ENCODE measurements at regions not wholly inside any gene's neighbourhood (a gene's known extent, or its start where the extent isn't known, plus 50 kb on each side); places are given as distances from the start of the nearest gene placed in this dataset.
"Not testable (repeated sequence)": the region's sequence is repeated elsewhere in the genome, so short reads cannot be mapped to it uniquely, and the experiment has no call there.

GRCh38 chr3:177635601-177636106, 438.4 kb upstream of the TBL1XR1 start:
- not testable (repeated sequence) for H3K9me3 ChIP-seq (ENCODE audit: control insufficient read depth, insufficient read depth, low read length); DNase-seq (ENCODE audit: low read depth in 4 of 6, low spot score in 6 of 6); H3K4me3 ChIP-seq (ENCODE audit: low read depth, low read length); H3K27me3 ChIP-seq (ENCODE audit: control insufficient read depth, insufficient read depth, low read length); H3K36me3 ChIP-seq (ENCODE audit: control insufficient read depth, insufficient read depth, low read length); H3K4me1 ChIP-seq (ENCODE audit: control insufficient read depth, insufficient read depth, low read length); H3K27ac ChIP-seq (ENCODE audit: low read depth, low read length)
- 100% methylated on average over 1 of the region's 3 CpGs for WGBS (ENCODE audit: insufficient coverage)

- Histone ChIP-seq H3K4me3 (ENCODE audit: low read depth, low read length) (no peak overlapping the region), H3K36me3 (ENCODE audit: control insufficient read depth, insufficient read depth, low read length) (no peaks in the 10 kb centered on the region), H3K4me1 (ENCODE audit: control insufficient read depth, insufficient read depth, low read length) (peaks cover 4% of the 10 kb centered on the region), H3K27me3 (ENCODE audit: control insufficient read depth, insufficient read depth, low read length) (no peaks in the 10 kb centered on the region), H3K27ac (ENCODE audit: low read depth, low read length) (no peak overlapping the region), H3K9me3 (ENCODE audit: control insufficient read depth, insufficient read depth, low read length) (no peaks in the 10 kb centered on the region)
- WGBS (ENCODE audit: insufficient coverage) = 73% methylated on average over 8 of the region's 8 CpGs
- no peak for DNase-seq (ENCODE audit: low read depth in 4 of 6, low spot score in 6 of 6)
Measured at GRCh38 chr3:177640319-177640965, 443.2 kb upstream of the TBL1XR1 start.

DNA sequence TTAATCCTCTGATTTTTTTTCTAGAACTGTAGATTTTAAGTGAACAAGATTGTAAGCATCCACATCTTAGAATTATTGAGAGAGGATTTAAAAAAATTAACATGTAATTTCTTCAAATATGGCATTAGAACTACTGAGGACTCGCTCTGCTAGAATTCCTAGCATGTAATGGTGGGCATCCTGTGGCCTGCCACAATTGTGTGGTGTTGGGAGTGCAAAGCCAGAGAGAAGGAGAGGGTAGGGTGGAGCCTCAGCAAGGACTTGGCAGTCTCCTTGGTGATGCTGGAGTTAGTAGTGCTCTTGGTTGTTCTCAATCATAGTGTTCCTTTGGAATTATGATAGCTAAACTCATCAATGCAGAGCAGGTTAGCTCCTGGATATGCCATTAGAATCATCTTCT, 443.9 kb upstream of the TBL1XR1 start:
- Histone ChIP-seq H3K4me1 (ENCODE audit: control insufficient read depth, insufficient read depth, low read length) (peaks cover 4% of the 10 kb centered on the region), H3K27ac (ENCODE audit: low read depth, low read length) (no peak overlapping the region), H3K27me3 (ENCODE audit: control insufficient read depth, insufficient read depth, low read length) (no peaks in the 10 kb centered on the region), H3K9me3 (ENCODE audit: control insufficient read depth, insufficient read depth, low read length) (no peaks in the 10 kb centered on the region), H3K4me3 (ENCODE audit: low read depth, low read length) (no peak overlapping the region), H3K36me3 (ENCODE audit: control insufficient read depth, insufficient read depth, low read length) (no peaks in the 10 kb centered on the region)
- DNase-seq (ENCODE audit: low read depth in 4 of 6, low spot score in 6 of 6) = no peak
- 83% methylated on average over 1 of the region's 1 CpG for WGBS (ENCODE audit: insufficient coverage)

GRCh38 chr3:177642042-177642803, 444.9 kb upstream of the TBL1XR1 start:
- peaks cover 4% of the 10 kb centered on the region for H3K4me1 ChIP-seq (ENCODE audit: control insufficient read depth, insufficient read depth, low read length)
- WGBS (ENCODE audit: insufficient coverage) = 25% methylated on average over 5 of the region's 8 CpGs
- no peaks in the 10 kb centered on the region for H3K36me3 ChIP-seq (ENCODE audit: control insufficient read depth, insufficient read depth, low read length)
- H3K27me3 ChIP-seq (ENCODE audit: control insufficient read depth, insufficient read depth, low read length) = no peaks in the 10 kb centered on the region
- no peak overlapping the region for H3K27ac ChIP-seq (ENCODE audit: low read depth, low read length)
- no peak overlapping the region for H3K4me3 ChIP-seq (ENCODE audit: low read depth, low read length)
- DNase-seq (ENCODE audit: low read depth in 4 of 6, low spot score in 6 of 6) = peak in 2 of 6 donors; percentile 25 to 53
- no peaks in the 10 kb centered on the region for H3K9me3 ChIP-seq (ENCODE audit: control insufficient read depth, insufficient read depth, low read length)

- H3K36me3 ChIP-seq (ENCODE audit: control insufficient read depth, insufficient read depth, low read length) = no peaks in the 10 kb centered on the region
- no peaks in the 10 kb centered on the region for H3K9me3 ChIP-seq (ENCODE audit: control insufficient read depth, insufficient read depth, low read length)
- no peak for DNase-seq (ENCODE audit: low read depth in 4 of 6, low spot score in 6 of 6)
- no peak overlapping the region for H3K4me3 ChIP-seq (ENCODE audit: low read depth, low read length)
- WGBS (ENCODE audit: insufficient coverage) = no CpG with 5 or more reads among the region's 3 CpGs
- no peak overlapping the region for H3K27ac ChIP-seq (ENCODE audit: low read depth, low read length)
- H3K4me1 ChIP-seq (ENCODE audit: control insufficient read depth, insufficient read depth, low read length) = peaks cover 4% of the 10 kb centered on the region
- no peaks in the 10 kb centered on the region for H3K27me3 ChIP-seq (ENCODE audit: control insufficient read depth, insufficient read depth, low read length)
Measured at GRCh38 chr3:177642804-177643125, 445.5 kb upstream of the TBL1XR1 start.

DNA sequence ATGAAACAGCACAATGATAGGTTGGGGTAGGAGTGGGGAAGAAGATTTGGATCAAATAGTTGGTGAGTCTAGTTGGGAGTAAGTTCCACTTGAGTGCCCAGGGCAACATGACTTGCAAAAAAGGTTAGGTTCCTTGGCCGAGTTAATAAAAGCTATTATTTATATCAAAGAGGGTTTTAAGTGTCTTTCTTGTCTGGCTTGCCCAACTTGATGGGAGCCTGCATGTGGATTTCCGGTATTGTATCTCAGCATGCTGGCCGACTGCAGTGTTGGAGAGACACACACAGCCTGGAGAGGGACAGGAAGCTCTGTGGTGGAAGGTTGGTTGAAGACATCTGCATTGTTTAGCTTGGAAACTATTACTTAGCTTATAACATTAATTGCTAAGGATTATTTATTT, 449.5 kb upstream of the TBL1XR1 start:
- no peak for DNase-seq (ENCODE audit: low read depth in 4 of 6, low spot score in 6 of 6)
- no peaks in the 10 kb centered on the region for H3K36me3 ChIP-seq (ENCODE audit: control insufficient read depth, insufficient read depth, low read length)
- WGBS (ENCODE audit: insufficient coverage) = 89% methylated on average over 2 of the region's 3 CpGs

DNA sequence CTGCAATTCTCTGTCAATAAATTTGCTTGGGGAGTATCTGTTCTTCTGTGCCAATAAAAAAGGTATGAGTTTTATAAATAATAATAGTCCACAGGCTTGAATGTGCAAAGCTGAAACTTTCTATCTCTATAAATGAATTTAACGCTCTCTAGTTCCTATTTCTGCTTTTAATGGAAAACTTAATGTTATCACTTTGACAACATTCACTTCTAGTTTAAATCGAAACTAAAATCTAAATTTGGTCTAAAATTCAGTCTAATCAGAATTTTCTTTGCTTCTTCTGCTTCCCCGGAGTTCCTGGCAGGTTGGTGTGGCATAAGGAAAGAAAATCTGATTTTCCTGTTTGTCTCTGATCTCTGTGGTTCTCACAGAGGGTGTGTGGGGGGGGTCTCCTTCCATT, 450.1 kb upstream of the TBL1XR1 start:
- WGBS (ENCODE audit: insufficient coverage) = no CpG with 5 or more reads among the region's 3 CpGs
- Histone ChIP-seq H3K4me3 (ENCODE audit: low read depth, low read length) (no peak overlapping the region), H3K27ac (ENCODE audit: low read depth, low read length) (no peak overlapping the region), H3K36me3 (ENCODE audit: control insufficient read depth, insufficient read depth, low read length) (no peaks in the 10 kb centered on the region), H3K9me3 (ENCODE audit: control insufficient read depth, insufficient read depth, low read length) (no peaks in the 10 kb centered on the region), H3K27me3 (ENCODE audit: control insufficient read depth, insufficient read depth, low read length) (no peaks in the 10 kb centered on the region), H3K4me1 (ENCODE audit: control insufficient read depth, insufficient read depth, low read length) (peaks cover 3% of the 10 kb centered on the region)
- no peak for DNase-seq (ENCODE audit: low read depth in 4 of 6, low spot score in 6 of 6)

More for the DNA sequence above, 449.5 kb upstream of the TBL1XR1 start:
- no peak overlapping the region for H3K4me3 ChIP-seq (ENCODE audit: low read depth, low read length)
- peaks cover 4% of the 10 kb centered on the region for H3K4me1 ChIP-seq (ENCODE audit: control insufficient read depth, insufficient read depth, low read length)
- H3K27me3 ChIP-seq (ENCODE audit: control insufficient read depth, insufficient read depth, low read length) = no peaks in the 10 kb centered on the region
- H3K27ac ChIP-seq (ENCODE audit: low read depth, low read length) = no peak overlapping the region
- no peaks in the 10 kb centered on the region for H3K9me3 ChIP-seq (ENCODE audit: control insufficient read depth, insufficient read depth, low read length)

DNA sequence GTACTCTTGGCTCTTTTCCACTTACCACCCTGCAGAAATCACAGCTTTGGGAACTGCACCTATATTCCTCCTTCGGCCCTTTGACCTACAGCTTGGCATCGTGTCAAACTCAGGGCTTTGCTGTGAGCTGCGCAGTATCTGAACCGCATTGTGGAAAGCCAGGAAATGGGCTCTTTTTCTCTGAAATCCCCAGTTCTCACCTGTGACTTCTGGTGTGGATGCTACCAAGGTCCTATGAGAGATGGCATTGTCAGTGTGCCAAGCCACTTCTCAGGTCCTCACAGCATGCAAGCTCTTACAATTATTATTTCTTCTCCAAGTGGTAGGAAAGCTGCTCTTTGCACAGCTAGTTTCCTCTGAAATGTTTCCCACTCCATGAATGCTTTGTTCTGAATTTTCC, 450.6 kb upstream of the TBL1XR1 start:
- H3K36me3 ChIP-seq (ENCODE audit: control insufficient read depth, insufficient read depth, low read length) = no peaks in the 10 kb centered on the region

GRCh38 chr3:177652556-177653291, 455.4 kb upstream of the TBL1XR1 start:
- H3K27ac ChIP-seq (ENCODE audit: low read depth, low read length) = no peak overlapping the region
- H3K36me3 ChIP-seq (ENCODE audit: control insufficient read depth, insufficient read depth, low read length) = no peaks in the 10 kb centered on the region
- H3K4me3 ChIP-seq (ENCODE audit: low read depth, low read length) = no peak overlapping the region

More for the DNA sequence above, 450.6 kb upstream of the TBL1XR1 start:
- no peak overlapping the region for H3K4me3 ChIP-seq (ENCODE audit: low read depth, low read length)
- H3K27ac ChIP-seq (ENCODE audit: low read depth, low read length) = no peak overlapping the region
- WGBS (ENCODE audit: insufficient coverage) = 62% methylated on average over 4 of the region's 4 CpGs
- H3K4me1 ChIP-seq (ENCODE audit: control insufficient read depth, insufficient read depth, low read length) = no peaks in the 10 kb centered on the region
- no peak for DNase-seq (ENCODE audit: low read depth in 4 of 6, low spot score in 6 of 6)
- H3K9me3 ChIP-seq (ENCODE audit: control insufficient read depth, insufficient read depth, low read length) = no peaks in the 10 kb centered on the region
- no peaks in the 10 kb centered on the region for H3K27me3 ChIP-seq (ENCODE audit: control insufficient read depth, insufficient read depth, low read length)

More at GRCh38 chr3:177652556-177653291, 455.4 kb upstream of the TBL1XR1 start:
- Histone ChIP-seq H3K27me3 (ENCODE audit: control insufficient read depth, insufficient read depth, low read length) (no peaks in the 10 kb centered on the region), H3K9me3 (ENCODE audit: control insufficient read depth, insufficient read depth, low read length) (peaks cover 2% of the 10 kb centered on the region), H3K4me1 (ENCODE audit: control insufficient read depth, insufficient read depth, low read length) (peaks cover 4% of the 10 kb centered on the region)
- DNase-seq (ENCODE audit: low read depth in 4 of 6, low spot score in 6 of 6) = no peak
- WGBS (ENCODE audit: insufficient coverage) = 100% methylated on average over 1 of the region's 5 CpGs
